ENCODE measurements at regions not wholly inside any gene's neighbourhood (a gene's known extent, or its start where the extent isn't known, plus 50 kb on each side); places are given as distances from the start of the nearest gene placed in this dataset.
A peak's percentile ranks its signal among the peaks of the same experiment; 100 is the strongest.

DNA sequence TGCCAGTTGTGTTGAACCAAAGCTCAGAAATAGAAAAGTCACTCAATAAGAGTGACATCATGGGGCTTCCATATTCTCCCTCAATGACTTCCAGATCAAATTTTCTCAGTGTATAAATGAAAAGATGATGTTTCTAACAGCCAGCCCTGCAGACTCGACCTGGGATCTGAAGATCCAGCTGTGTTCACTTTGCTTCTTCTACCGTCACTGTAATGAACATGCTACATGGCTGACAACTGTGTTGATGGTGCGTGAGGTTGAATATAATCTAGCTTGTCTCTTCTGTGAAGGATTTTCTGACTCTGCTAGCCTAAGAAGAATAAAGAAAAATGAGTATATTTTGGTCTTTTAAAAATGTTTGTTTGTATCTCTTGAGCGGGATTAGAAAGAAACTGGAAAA, 577.8 kb downstream of the ETNK1 start:
- H3K27me3 Mint-ChIP-seq, result peaks cover 0 to 9% of the 10 kb centered on the region in 2 donors
- no peak overlapping the region for H3K4me3 Mint-ChIP-seq

DNA sequence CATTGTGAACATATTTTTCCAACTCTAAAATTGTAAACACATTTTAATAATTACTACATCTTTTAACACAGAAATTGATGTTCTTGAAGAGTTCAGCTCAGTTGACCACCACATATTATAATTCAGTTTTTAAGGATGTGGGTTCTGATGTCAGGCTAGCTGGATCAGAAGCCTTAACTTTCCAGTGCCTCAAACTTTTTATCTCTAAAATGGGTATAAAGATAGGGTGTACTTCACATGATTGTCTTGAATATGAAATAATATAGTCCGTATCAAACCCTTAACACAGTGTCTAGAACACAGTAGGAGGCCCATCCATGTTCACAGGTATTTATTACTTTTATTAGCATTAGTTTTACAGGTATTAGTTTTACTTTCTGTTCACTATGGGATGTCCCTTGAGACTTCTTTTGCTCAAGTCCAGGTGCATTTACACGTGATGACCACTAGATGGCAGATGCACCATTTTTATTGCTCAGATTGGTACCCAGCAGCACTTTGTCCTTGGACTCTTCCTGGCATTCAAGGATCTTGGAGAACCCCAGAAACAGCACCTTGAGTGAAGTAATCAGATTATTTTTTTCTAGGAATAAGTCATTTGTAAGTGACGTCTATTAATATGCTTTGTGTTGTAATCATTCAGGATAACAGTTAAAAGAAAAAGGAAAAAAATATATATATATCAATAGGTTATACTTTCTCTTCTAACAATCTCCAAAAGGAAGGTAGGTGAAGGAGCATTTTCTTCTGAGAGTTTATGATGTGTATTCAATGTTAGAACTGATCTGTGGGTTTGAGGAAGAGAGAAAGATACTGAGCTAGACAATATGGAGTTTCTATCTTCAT, 580.2 kb downstream of the ETNK1 start:
- H3K27me3 Mint-ChIP-seq, result peaks cover 0 to 9% of the 10 kb centered on the region in 2 donors
- ATAC-seq (replicated peaks) (peak; percentile 66 to 72), DNase-seq (no peak)
- H3K9me3 Mint-ChIP-seq, result no peaks in the 10 kb centered on the region
- no peaks in the 10 kb centered on the region for H3K4me1 Mint-ChIP-seq
- H3K4me3 Mint-ChIP-seq, result no peak overlapping the region
- no peak overlapping the region for H3K27ac Mint-ChIP-seq
- H3K36me3 Mint-ChIP-seq, result no peaks in the 10 kb centered on the region

More for the DNA sequence above, 577.8 kb downstream of the ETNK1 start:
- Mint-ChIP-seq H3K4me1 (no peaks in the 10 kb centered on the region), H3K27ac (no peak overlapping the region), H3K9me3 (no peaks in the 10 kb centered on the region), H3K36me3 (no peaks in the 10 kb centered on the region)
- ATAC-seq (replicated peaks) (no peak), DNase-seq (no peak)

DNA sequence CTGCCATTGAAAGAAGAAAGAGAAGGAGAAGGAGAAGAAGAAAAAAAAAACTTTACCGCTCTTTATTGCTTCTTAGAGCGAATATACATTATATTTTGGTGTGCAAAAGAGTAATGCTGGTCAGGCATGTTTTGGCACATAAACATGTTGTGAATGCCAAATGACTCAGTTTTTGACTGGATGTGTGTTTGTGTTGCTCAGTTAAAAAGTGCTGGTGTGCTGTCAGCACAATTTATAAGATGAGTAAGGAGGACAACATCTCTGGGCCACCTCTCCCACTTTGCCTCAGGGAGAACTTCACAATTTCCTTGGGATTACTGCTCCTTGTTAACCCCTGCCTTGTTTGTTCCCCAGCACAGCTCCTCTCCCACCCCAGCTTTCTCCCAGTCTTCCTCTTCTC, 584.8 kb downstream of the ETNK1 start:
- Mint-ChIP-seq H3K27ac (no peak overlapping the region), H3K4me3 (no peak overlapping the region), H3K4me1 (no peaks in the 10 kb centered on the region), H3K9me3 (peaks cover 3 to 7% of the 10 kb centered on the region in 2 donors), H3K36me3 (no peaks in the 10 kb centered on the region), H3K27me3 (no peaks in the 10 kb centered on the region)
- DNase-seq, result no peak
- no peak for ATAC-seq (replicated peaks)

DNA sequence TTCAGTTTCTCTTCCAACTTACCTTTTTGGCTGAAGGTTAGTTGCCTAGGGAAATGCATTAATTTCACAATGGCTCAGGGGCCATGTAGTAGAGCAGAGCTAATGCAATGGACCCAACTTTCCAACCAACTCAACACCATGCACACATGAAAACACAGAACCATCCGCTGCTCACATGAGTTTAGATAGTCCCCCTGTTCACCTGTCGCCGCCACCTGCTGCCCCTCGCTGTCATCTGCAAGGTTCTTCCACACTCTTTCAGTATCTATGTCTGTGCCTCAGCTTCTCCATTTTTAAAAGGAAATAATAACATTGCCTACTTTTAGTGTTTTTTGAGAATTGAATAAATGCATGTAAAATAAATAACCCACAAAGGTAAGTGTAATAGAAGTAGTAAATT, 585.6 kb downstream of the ETNK1 start:
- Mint-ChIP-seq H3K27me3 (no peaks in the 10 kb centered on the region), H3K4me1 (no peaks in the 10 kb centered on the region), H3K9me3 (peaks cover 9 to 15% of the 10 kb centered on the region in 2 donors), H3K4me3 (no peak overlapping the region), H3K36me3 (no peaks in the 10 kb centered on the region), H3K27ac (no peak overlapping the region)
- DNase-seq (no peak), ATAC-seq (replicated peaks) (no peak)

DNA sequence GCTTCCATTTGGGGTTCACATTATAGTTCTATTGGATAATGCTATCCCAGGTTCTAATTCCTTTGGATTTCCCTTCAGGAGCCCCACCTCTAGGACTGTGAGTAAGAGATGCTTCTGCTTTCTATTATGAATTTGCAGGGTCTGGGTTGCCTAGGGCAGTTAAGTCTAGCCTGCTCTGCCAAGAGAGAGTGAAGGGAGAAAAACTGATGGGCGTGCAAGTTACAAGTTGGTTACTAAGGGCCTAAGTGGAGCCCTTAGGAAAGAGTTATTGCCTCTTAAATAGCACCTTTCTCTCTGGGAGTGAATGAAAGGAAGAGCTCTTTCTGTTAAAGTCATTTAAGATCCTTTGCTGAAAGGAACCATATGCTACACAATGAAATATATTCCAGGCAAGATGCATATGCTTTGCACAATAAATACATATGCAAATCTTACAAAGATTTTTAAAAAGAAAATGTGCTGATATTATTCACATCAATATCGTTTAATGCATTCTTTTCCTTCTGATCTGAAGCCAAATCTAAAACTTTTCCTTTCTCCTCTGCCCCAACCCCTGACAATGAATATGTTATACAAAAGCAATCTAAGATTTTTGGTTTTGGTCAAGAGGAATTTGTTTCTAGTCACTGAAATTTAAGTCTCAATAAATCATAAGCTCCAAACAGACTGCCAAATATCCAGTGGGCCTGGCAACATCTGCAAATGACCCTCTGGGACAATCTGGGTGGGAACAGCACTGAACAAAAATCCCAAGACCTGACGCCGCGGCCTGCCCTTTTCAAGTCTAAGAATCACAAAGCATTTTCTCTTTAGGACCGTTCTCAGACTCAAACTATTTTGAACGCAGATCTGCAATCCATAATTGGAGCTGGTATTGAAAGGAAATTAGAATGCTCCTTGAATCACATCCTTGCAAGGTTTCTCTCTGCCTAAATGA, 586.7 kb downstream of the ETNK1 start:
- no peak for DNase-seq
- H3K4me1 Mint-ChIP-seq, result no peaks in the 10 kb centered on the region
- no peak for ATAC-seq (replicated peaks)
- H3K9me3 Mint-ChIP-seq, result peaks cover 13 to 15% of the 10 kb centered on the region in 2 donors
- no peak overlapping the region for H3K4me3 Mint-ChIP-seq
- no peaks in the 10 kb centered on the region for H3K36me3 Mint-ChIP-seq
- H3K27me3 Mint-ChIP-seq, result no peaks in the 10 kb centered on the region
- H3K27ac Mint-ChIP-seq, result no peak overlapping the region

DNA sequence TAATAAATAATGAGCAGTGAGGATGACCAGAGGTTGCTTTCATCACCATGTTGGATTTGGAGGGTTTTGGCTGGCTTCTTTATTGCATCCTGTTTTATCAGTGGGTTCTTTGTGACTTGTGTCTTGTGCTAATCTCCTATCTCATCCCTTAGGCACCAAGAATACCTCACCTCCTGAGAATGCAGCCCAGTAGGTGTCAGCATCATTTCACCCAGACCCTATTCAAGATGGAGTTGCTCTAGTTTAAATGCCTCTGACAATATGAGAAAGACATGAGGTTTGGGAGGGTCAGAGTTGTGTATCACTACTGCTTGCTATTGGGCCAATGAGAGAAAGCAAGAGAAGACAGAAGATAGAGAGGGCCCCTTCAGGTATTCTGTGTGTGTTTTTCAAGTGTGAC, 592.2 kb downstream of the ETNK1 start:
- H3K27me3 Mint-ChIP-seq, result peaks cover 3 to 5% of the 10 kb centered on the region in 2 donors
- no peaks in the 10 kb centered on the region for H3K36me3 Mint-ChIP-seq
- H3K4me1 Mint-ChIP-seq, result no peaks in the 10 kb centered on the region
- peaks cover 15 to 17% of the 10 kb centered on the region in 2 donors for H3K9me3 Mint-ChIP-seq
- no peak overlapping the region for H3K27ac Mint-ChIP-seq
- H3K4me3 Mint-ChIP-seq, result no peak overlapping the region
- DNase-seq (no peak), ATAC-seq (replicated peaks) (no peak)

- ATAC-seq (replicated peaks) (no peak), DNase-seq (no peak)
- Mint-ChIP-seq H3K4me1 (no peaks in the 10 kb centered on the region), H3K9me3 (peaks cover 15 to 17% of the 10 kb centered on the region in 2 donors), H3K27me3 (peaks cover 3 to 5% of the 10 kb centered on the region in 2 donors), H3K36me3 (no peaks in the 10 kb centered on the region), H3K27ac (no peak overlapping the region), H3K4me3 (no peak overlapping the region)
These were observed 592.7 kb downstream of the ETNK1 start for GRCh38 chr12:23217667-23218066.

- Mint-ChIP-seq H3K4me3 (no peak overlapping the region), H3K27me3 (peaks cover 3 to 5% of the 10 kb centered on the region in 2 donors), H3K4me1 (no peaks in the 10 kb centered on the region), H3K36me3 (no peaks in the 10 kb centered on the region), H3K9me3 (peaks cover 0 to 4% of the 10 kb centered on the region in 2 donors), H3K27ac (no peak overlapping the region)
- no peak for DNase-seq
- no peak for ATAC-seq (replicated peaks)
These were observed 596.1 kb downstream of the ETNK1 start for GRCh38 chr12:23221066-23221465.

DNA sequence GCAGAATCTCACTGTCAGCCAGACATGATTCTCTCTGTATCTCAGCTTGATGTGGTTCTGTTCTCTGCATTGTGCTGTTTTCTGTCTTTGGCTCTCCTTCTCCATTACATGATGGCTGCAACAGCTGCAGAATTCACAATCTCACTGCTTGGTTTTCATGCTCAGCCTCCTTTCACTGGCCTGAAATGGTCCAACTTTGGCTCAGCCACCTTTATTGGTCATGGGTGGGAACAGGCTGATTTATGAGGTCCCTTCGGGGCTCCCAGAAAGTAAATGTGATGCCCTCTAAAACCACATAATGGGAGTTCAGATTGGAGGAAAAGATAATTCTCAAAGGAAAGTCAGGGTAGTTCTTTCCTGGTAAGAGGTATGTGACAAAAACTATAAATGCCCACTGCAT, 597.0 kb downstream of the ETNK1 start:
- Mint-ChIP-seq H3K9me3 (peaks cover 0 to 4% of the 10 kb centered on the region in 2 donors), H3K27ac (no peak overlapping the region), H3K4me1 (no peaks in the 10 kb centered on the region), H3K27me3 (peaks cover 3 to 5% of the 10 kb centered on the region in 2 donors), H3K36me3 (no peaks in the 10 kb centered on the region), H3K4me3 (no peak overlapping the region)
- no peak for DNase-seq
- ATAC-seq (replicated peaks), result no peak

GRCh38 chr12:23222801-23223200, 597.8 kb downstream of the ETNK1 start:
- no peak overlapping the region for H3K4me3 Mint-ChIP-seq
- ATAC-seq (replicated peaks) (no peak), DNase-seq (no peak)
- peaks cover 0 to 3% of the 10 kb centered on the region in 2 donors for H3K27me3 Mint-ChIP-seq
- no peaks in the 10 kb centered on the region for H3K4me1 Mint-ChIP-seq
- no peak overlapping the region for H3K27ac Mint-ChIP-seq
- peaks cover 0 to 2% of the 10 kb centered on the region in 2 donors for H3K9me3 Mint-ChIP-seq
- no peaks in the 10 kb centered on the region for H3K36me3 Mint-ChIP-seq

GRCh38 chr12:23228101-23228500, 603.1 kb downstream of the ETNK1 start:
- Mint-ChIP-seq H3K4me1 (no peaks in the 10 kb centered on the region), H3K27ac (no peak overlapping the region), H3K36me3 (no peaks in the 10 kb centered on the region), H3K27me3 (peaks cover 0 to 3% of the 10 kb centered on the region in 2 donors), H3K9me3 (no peaks in the 10 kb centered on the region), H3K4me3 (no peak overlapping the region)
- ATAC-seq (replicated peaks) (no peak), DNase-seq (no peak)

DNA sequence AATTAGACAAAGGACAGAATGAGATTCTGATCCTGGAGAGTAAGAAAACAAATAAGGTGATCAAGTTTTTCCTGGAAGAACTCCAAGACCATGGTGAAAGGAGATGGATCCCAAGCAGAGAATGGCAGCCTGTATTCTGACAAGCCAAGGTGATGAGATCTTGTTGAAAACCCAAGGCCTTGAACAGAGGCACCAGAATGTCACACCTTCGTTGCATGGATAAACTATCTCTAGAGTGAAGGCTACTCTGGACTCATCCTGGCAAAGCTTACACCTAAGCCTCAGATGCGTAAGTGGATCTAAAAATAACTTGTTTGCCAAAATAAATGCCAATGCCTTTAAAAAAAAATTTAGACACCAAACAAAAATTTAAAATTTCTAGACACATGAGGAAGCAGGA, 605.9 kb downstream of the ETNK1 start:
- DNase-seq (no peak), ATAC-seq (replicated peaks) (no peak)
- no peaks in the 10 kb centered on the region for H3K9me3 Mint-ChIP-seq
- H3K4me1 Mint-ChIP-seq, result no peaks in the 10 kb centered on the region
- H3K27me3 Mint-ChIP-seq, result peaks cover 0 to 3% of the 10 kb centered on the region in 2 donors
- H3K4me3 Mint-ChIP-seq, result no peak overlapping the region
- no peaks in the 10 kb centered on the region for H3K36me3 Mint-ChIP-seq
- no peak overlapping the region for H3K27ac Mint-ChIP-seq

GRCh38 chr12:23236066-23236780, 611.3 kb downstream of the ETNK1 start:
- no peaks in the 10 kb centered on the region for H3K27me3 Mint-ChIP-seq
- H3K4me3 Mint-ChIP-seq, result no peak overlapping the region
- DNase-seq (no peak), ATAC-seq (replicated peaks) (no peak)
- H3K9me3 Mint-ChIP-seq, result no peaks in the 10 kb centered on the region
- H3K4me1 Mint-ChIP-seq, result no peaks in the 10 kb centered on the region
- H3K36me3 Mint-ChIP-seq, result no peaks in the 10 kb centered on the region
- H3K27ac Mint-ChIP-seq, result no peak overlapping the region

DNA sequence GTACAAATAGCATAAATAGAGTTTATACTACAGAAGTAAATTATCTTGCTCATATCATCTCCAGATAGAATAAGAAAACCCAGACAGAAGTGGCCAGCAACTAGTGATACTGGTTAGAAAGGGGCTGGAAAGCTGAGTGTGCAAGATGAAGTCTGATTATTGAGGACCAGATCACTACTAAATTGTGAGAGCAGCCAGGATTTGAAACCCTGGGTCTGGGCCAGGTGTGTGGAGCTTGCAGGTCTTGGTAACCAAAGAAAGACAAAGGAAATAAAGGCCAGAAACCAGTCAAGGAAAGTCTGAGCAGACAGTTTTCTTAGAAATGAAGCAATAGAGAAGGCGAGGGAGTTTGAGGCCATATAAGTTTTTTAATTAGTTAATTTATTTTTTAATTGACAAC, 611.8 kb downstream of the ETNK1 start:
- H3K27ac Mint-ChIP-seq, result no peak overlapping the region
- H3K4me3 Mint-ChIP-seq, result no peak overlapping the region

More for the DNA sequence above, 611.8 kb downstream of the ETNK1 start:
- Mint-ChIP-seq H3K4me1 (no peaks in the 10 kb centered on the region), H3K9me3 (no peaks in the 10 kb centered on the region), H3K36me3 (no peaks in the 10 kb centered on the region), H3K27me3 (no peaks in the 10 kb centered on the region)
- ATAC-seq (replicated peaks) (no peak), DNase-seq (no peak)
